22Rv1 (cell line): ENCODE measurements at regions not wholly inside any gene's neighbourhood (a gene's known extent, or its start where the extent isn't known, plus 50 kb on each side); places are given as distances from the start of the nearest gene placed in this dataset.

Experiments
- CTCF ChIP-seq: fragments of 450-650 bp; IDR thresholded peaks from 2 replicates; pipeline ENCODE4 v1.5.1; 2017; ENCODE audit warnings: mild to moderate bottlenecking
- ZFX ChIP-seq: fragments of 450-650 bp; IDR thresholded peaks from 2 replicates; pipeline ENCODE4 v1.6.1; 2017; ENCODE audit warnings: antibody characterized with exemption, borderline replicate concordance

DNA sequence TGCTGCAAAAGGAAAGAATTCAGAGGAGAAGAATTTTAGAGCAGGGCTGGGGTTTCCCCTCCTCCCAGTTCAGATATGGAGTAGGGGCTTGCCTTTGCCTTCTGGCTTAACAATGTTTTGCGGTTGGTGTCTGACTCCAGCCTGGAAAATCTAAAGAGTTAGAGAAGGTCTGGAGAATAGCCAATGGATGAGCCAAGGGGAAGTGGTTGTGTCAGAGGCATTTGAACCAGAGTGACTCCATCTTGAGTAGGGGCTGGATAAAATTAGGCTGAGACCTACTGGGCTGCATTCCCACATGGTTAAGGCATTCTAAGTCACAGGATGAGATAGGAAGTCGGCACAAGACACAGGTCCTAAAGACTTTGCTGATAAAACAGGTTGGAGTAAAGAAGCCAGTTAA, 133.7 kb downstream of the DIRAS2 start:
- no peak for TF ChIP-seq CTCF
- no peak for TF ChIP-seq ZFX
